Endodermal cell (in vitro differentiated cells): ENCODE measurements at regions not wholly inside any gene's neighbourhood (a gene's known extent, or its start where the extent isn't known, plus 50 kb on each side); places are given as distances from the start of the nearest gene placed in this dataset.

ENCODE experiments used
- DNase-seq: peaks from one replicate; pipeline ENCODE4 v3.0.0-alpha.2; 2017
- H3K27ac ChIP-seq: 2 replicates; pipeline ENCODE4 v1.5.1; 2013; ENCODE audit warnings: mild to moderate bottlenecking, low read depth, low read length, moderate library complexity
- H3K27me3 ChIP-seq: 2 replicates; pipeline ENCODE4 v1.6.1; 2013; ENCODE audit warnings: mild to moderate bottlenecking, low read length, moderate library complexity; ENCODE audit not compliant: insufficient read depth, control insufficient read depth, poor library complexity, severe bottlenecking
- H3K36me3 ChIP-seq: 2 replicates; pipeline ENCODE4 v1.7.0; 2013; ENCODE audit warnings: mild to moderate bottlenecking, low read length, moderate library complexity; ENCODE audit not compliant: control insufficient read depth, insufficient read depth
- H3K4me1 ChIP-seq: one replicate; pipeline ENCODE4 v1.7.0; 2013; ENCODE audit warnings: low read length; ENCODE audit not compliant: control insufficient read depth, insufficient read depth
- H3K4me3 ChIP-seq: 2 replicates; pipeline ENCODE4 v1.5.1; 2013; ENCODE audit warnings: mild to moderate bottlenecking, low read length, moderate library complexity
- H3K9ac ChIP-seq: 2 replicates; pipeline ENCODE4 v1.6.1; 2013; ENCODE audit warnings: mild to moderate bottlenecking, low read length, moderate library complexity; ENCODE audit not compliant: poor library complexity, severe bottlenecking; ENCODE audit errors: extremely low read depth
- H3K9me3 ChIP-seq: 2 replicates; pipeline ENCODE4 v1.6.1; 2013; ENCODE audit warnings: mild to moderate bottlenecking, low read length, moderate library complexity; ENCODE audit not compliant: control insufficient read depth
- H3K27ac Mint-ChIP-seq: 2 replicates; pipeline ENCODE4 v1.8.0; 2020; ENCODE audit warnings: mixed read lengths
- H3K27me3 Mint-ChIP-seq: 2 replicates; pipeline ENCODE4 v1.8.0; 2021; ENCODE audit warnings: mild to moderate bottlenecking, mixed read lengths; ENCODE audit not compliant: insufficient read depth
- H3K36me3 Mint-ChIP-seq: 2 replicates; pipeline ENCODE4 v1.8.0; 2020; ENCODE audit warnings: low read depth, mixed read lengths
- H3K4me1 Mint-ChIP-seq: 2 replicates; pipeline ENCODE4 v1.8.0; 2020; ENCODE audit warnings: mixed read lengths
- H3K4me3 Mint-ChIP-seq: 2 replicates; pipeline ENCODE4 v1.8.0; 2020; ENCODE audit warnings: mild to moderate bottlenecking, moderate library complexity, mixed read lengths
- H3K9me3 Mint-ChIP-seq: 2 replicates; pipeline ENCODE4 v1.8.0; 2020; ENCODE audit warnings: mild to moderate bottlenecking, mixed read lengths
- CTCF ChIP-seq: fragments of 200-600 bp; sonication (generic); conservative IDR thresholded peaks from 2 replicates; pipeline ENCODE4 v1.5.0; 2021; ENCODE audit warnings: antibody characterized with exemption, mild to moderate bottlenecking
- WGBS, 2 experiments: methylation state at CpG; one replicate each; pipeline versions ENCODE4 v1.1.5 to v1.1.7; 2013; ENCODE audit warnings: missing lambda C conversion rate in 2 of 2, mixed read lengths in 1 of 2; ENCODE audit not compliant: insufficient coverage in 1 of 2, insufficient read length in 1 of 2; 5-methylcytosine and 5-hydroxymethylcytosine counted together

- Mint-ChIP-seq H3K27me3 (no peaks in the 10 kb centered on the region), H3K4me3 (no peak overlapping the region), H3K27ac (no peak overlapping the region), H3K4me1 (peaks cover 5% of the 10 kb centered on the region), H3K36me3 (no peaks in the 10 kb centered on the region), H3K9me3 (no peaks in the 10 kb centered on the region)
- 87 to 96% methylated on average over 3 to 4 of the region's 4 CpGs for WGBS, 2 experiments
- H3K4me1 ChIP-seq = no peaks in the 10 kb centered on the region
- H3K9me3 ChIP-seq = no peaks in the 10 kb centered on the region
- no peaks in the 10 kb centered on the region for H3K36me3 ChIP-seq
- no peaks in the 10 kb centered on the region for H3K27me3 ChIP-seq
- no peak overlapping the region for H3K27ac ChIP-seq
- no peak overlapping the region for H3K4me3 ChIP-seq
- DNase-seq = no peak
- no peak overlapping the region for H3K9ac ChIP-seq
- TF ChIP-seq CTCF = no peak
Observed at GRCh38 chr2:129181963-129182362, 797.5 kb upstream of the RAB6C start.

GRCh38 chr2:129187343-129187742, 792.1 kb upstream of the RAB6C start:
- H3K27me3 ChIP-seq = no peaks in the 10 kb centered on the region
- H3K4me3 Mint-ChIP-seq = no peak overlapping the region
- H3K9me3 Mint-ChIP-seq = no peaks in the 10 kb centered on the region
- no peaks in the 10 kb centered on the region for H3K36me3 Mint-ChIP-seq
- no peaks in the 10 kb centered on the region for H3K9me3 ChIP-seq
- no peaks in the 10 kb centered on the region for H3K36me3 ChIP-seq
- 64 to 76% methylated on average over 2 to 3 of the region's 3 CpGs for WGBS, 2 experiments
- peaks cover 10% of the 10 kb centered on the region for H3K4me1 ChIP-seq
- H3K27me3 Mint-ChIP-seq = no peaks in the 10 kb centered on the region
- H3K4me1 Mint-ChIP-seq = peaks cover 33% of the 10 kb centered on the region
- no peak for DNase-seq
- no peak for TF ChIP-seq CTCF
- H3K4me3 ChIP-seq = no peak overlapping the region
- no peak overlapping the region for H3K27ac Mint-ChIP-seq
- H3K9ac ChIP-seq = no peak overlapping the region
- H3K27ac ChIP-seq = no peak overlapping the region

- no peaks in the 10 kb centered on the region for H3K9me3 ChIP-seq
- Mint-ChIP-seq H3K27ac (no peak overlapping the region), H3K4me3 (no peak overlapping the region), H3K36me3 (no peaks in the 10 kb centered on the region), H3K27me3 (no peaks in the 10 kb centered on the region), H3K9me3 (no peaks in the 10 kb centered on the region), H3K4me1 (peaks cover 44% of the 10 kb centered on the region)
- H3K4me3 ChIP-seq = no peak overlapping the region
- no peak overlapping the region for H3K27ac ChIP-seq
- H3K4me1 ChIP-seq = peaks cover 17% of the 10 kb centered on the region
- no peak overlapping the region for H3K9ac ChIP-seq
- no peaks in the 10 kb centered on the region for H3K27me3 ChIP-seq
- no peak for TF ChIP-seq CTCF
- H3K36me3 ChIP-seq = no peaks in the 10 kb centered on the region
- no peak for DNase-seq
- WGBS, 2 experiments = 84 to 93% methylated on average over 2 to 9 of the region's 9 CpGs
Observed at GRCh38 chr2:129188451-129188850, 791.0 kb upstream of the RAB6C start.
